ENCODE measurements at regions not wholly inside any gene's neighbourhood (a gene's known extent, or its start where the extent isn't known, plus 50 kb on each side); places are given as distances from the start of the nearest gene placed in this dataset.

- DNase-seq = no peak
Observed at GRCh38 chr10:130757271-130757670, 554.2 kb downstream of the TCERG1L start.

DNA sequence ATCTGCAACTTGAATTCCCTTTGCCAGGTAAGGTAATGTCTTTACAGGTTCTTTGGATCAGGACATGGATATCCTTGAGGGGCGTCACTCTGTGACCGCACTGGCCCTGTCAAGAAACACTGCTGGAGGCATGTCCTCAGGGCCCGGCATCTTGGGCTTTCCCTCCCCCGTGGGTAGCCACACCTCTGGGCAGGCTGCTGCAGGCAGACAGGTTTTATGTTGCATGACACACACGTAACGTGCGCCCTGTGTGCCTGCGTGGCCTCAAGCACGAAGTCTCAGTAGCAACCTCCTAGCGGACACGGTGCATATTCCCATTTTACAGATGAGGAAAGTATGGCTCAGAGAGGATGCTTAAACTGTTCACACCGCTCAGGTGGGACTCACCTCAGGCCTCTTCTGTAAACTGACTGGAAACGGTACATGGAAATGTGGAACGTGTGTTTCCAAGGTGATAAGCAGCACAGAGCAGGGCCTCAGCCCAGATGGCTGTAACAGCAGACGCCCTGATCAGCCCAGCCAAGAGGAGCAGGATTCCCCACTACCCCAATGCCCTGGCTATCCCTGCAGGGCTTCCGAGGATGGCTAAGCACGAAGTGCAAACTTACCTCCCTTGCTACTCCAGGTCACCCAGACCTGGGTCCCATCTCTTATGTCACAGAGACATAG is 553.6 kb downstream of the TCERG1L start:
- DNase-seq = no peak

- no peak for DNase-seq
Observed at GRCh38 chr10:130758529-130758928, 553.0 kb downstream of the TCERG1L start.

DNA sequence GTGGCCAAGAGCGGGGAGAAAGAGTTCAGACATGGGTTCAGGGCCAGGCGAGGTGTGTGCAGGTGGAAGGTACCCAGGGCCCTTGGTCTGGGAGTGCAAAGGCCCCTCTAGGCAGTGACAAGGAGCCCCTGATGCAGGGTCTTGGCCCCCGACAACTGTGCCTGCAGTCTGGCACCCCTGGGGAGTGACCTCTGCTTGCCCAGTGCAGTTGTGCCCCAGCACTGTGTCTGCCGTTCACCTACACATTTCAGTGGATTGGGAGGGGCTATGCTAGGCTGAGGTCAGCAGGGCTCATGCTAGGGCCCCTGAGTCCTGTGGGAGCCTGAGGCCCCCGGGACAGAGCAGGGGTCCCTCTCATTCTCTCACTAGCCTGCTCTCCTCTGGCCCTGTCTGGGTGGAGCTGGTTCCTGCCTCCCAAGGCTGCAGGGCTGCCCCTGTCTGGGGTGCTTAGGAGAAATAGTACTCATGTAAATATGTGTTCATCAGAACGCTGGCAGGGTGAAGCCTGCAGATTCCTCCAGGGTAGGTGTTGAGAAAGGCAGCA is 550.4 kb downstream of the TCERG1L start:
- no peak for DNase-seq

- no peak for DNase-seq
Observed at GRCh38 chr10:130761788-130762301, 549.7 kb downstream of the TCERG1L start.

DNA sequence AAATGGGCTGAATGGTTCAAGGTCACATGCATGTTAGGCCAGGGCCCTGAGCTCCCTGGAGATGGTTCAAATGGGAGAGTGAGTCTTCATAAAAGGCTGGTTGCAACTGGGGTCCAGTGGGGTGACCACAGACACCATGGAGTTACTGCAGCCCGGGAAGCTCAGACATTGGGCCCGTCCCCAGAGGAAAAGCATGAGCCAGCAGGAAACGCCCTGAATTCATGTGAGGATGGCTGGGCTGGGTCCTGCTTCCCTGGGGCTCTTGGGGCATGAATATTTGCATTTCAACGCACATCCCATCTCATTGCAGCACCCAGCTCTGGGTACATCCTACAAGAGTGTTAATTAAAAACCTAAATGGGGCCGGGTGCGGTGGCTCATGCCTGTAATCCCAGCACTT is 549.0 kb downstream of the TCERG1L start:
- no peak for DNase-seq

- DNase-seq = no peak
Observed at GRCh38 chr10:130763071-130763470, 548.5 kb downstream of the TCERG1L start.

DNA sequence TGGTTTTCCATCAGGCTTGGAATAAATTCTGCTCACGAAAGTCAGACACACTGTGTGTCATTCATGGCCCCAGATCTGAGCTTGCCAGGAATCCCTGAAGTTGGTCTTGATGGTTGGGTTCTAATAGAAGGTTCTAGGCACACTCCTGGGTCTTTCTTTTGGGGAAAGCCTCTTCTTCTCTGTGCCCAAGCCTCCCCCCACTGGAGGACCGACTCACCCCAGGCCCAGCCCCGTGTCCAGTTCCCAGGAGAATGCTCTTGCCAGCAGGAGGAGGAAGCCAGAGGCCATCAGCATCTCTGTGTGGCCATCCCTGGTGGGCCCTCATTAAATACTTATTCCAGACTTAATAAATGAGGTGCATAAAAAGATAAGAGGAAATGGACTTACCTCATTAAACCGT is 548.0 kb downstream of the TCERG1L start:
- no peak for DNase-seq

DNA sequence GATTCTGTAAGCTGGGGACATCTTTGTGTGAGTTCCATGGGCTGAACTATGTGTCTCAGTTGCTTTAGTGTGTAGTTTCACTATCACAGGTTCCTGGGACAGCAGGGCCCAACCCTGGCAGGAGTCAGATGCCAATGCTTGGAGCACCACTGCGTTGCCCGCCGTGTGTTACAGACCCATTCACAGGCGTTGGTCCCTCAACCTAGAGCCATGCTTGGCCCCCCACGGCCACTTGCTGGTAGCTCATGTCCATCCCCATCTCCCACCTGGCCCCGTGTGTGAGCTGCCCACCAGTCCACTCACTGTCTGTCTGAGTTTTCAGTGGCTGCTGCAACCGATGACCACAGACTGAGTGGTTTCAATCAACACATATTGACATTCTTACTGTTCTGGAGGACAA is 546.9 kb downstream of the TCERG1L start:
- no peak for DNase-seq

DNA sequence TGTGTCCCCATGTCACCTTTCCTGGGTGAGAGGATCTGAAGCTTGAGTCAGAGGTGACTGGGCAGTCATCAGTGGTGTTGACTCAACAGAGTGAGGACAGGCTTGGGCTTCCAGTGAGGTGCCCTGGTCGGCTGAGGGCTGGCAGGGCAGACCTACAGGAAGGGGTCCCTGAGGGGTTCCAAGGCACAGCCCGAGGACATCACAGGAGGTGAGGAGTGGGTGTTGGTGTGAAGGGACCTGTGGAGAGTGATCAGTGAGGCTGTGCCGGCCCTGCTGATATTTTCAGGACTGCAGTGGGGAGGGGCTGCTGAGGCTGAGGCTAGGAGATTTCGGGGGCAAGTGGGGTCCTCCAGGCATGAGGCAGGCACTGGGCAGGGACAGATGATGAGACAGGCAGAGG is 545.5 kb downstream of the TCERG1L start:
- DNase-seq = no peak

DNA sequence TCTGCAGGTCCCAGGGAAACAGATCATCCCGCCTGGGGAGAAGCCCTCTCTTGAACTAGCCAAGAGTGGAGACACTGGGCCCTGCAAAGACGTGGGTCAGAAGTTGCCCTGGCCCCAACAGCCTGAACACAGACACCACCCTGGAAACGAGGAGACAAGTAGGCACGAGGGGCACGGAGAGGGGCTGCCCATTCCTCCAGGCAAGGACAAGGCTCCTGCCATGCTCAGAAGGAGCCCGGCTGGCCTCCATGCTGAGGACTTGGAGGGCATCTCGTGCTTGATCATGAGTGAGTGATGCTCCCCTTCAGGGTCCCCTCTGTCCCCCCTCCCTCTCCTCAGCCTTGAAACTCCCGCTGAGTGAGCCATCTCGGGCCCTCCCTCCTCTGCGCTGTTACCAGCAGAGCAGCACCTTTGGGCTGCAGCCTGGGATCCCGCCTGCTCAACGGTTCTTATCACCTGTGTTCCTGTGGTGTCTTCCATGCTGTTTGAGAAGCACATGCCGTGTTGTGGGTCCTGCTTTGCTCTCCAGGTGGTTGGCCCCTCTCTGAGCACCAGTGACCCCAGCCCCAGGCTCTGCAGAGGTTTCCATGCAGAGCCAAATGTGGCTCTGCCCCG is 544.3 kb downstream of the TCERG1L start:
- DNase-seq = no peak

GRCh38 chr10:130769146-130770017 is 542.1 kb downstream of the TCERG1L start:
- no peak for DNase-seq

- DNase-seq = no peak
Observed at GRCh38 chr10:130770018-130770630, 541.4 kb downstream of the TCERG1L start.

GRCh38 chr10:130771491-130771946 is 540.0 kb downstream of the TCERG1L start:
- DNase-seq = no peak

DNA sequence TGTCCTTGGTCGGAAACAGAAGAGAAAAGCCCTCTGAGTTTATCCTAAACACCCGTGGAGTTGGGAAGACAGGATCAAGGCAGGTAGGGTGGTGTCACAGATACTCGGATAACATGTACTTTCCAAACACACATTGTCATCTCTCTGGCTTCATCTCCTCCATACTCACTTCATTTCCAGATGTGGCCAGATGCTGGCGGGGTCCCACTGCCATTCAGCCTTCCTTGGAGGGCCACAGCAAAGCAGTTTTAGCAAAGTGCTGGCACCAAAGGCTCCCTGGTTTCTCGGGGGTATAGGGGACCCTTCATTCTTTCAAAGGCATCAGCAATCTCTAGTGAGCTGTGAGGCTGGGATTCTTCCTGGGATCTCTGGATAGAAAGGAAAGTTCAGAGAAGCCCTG is 539.5 kb downstream of the TCERG1L start:
- no peak for DNase-seq

- no peak for DNase-seq
Observed at GRCh38 chr10:130772676-130773075, 538.8 kb downstream of the TCERG1L start.

- no peak for DNase-seq
Observed at GRCh38 chr10:130773941-130774340, 537.6 kb downstream of the TCERG1L start.

- no peak for DNase-seq
Observed at GRCh38 chr10:130774871-130775270, 536.6 kb downstream of the TCERG1L start.

DNA sequence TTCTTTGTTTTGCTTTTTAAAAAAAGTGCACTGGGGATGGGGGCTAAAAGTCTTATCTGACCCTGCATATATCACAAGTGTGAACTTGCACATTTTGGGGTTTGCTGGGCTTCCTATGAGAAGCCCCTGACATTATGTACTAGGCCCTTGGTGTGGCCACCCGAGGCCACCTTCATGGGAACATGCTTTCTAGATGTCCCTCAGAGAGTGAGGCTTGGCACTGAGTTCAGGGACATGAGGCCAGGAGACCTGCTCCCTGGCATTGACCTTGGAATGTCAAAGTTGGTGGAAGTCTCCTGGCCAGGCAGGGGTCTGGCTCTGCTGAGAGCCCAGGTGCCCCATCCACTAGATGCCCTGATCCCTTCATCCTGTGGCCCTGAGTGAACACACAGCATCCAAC is 536.2 kb downstream of the TCERG1L start:
- DNase-seq = no peak

DNA sequence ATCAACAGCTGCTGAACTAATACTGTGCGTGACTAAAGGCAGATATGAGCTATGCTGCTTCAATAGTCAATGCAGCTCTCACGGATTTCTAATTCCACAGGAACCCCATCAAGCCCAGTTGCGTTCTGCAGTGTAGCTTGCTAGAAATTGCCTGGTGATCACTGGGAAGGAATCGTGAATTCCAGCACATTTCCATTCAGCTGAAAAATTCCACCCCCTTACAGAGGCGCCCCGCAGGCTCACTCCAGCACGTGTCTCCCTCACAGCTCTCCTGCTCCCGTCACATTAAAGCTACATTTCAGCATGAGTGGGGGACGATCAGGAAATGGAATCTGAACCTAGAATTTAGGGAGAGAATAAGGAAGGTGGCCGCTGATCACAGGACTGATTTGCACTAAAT is 534.8 kb downstream of the TCERG1L start:
- DNase-seq = no peak

GRCh38 chr10:130777507-130778165 is 533.9 kb downstream of the TCERG1L start:
- DNase-seq = no peak

DNA sequence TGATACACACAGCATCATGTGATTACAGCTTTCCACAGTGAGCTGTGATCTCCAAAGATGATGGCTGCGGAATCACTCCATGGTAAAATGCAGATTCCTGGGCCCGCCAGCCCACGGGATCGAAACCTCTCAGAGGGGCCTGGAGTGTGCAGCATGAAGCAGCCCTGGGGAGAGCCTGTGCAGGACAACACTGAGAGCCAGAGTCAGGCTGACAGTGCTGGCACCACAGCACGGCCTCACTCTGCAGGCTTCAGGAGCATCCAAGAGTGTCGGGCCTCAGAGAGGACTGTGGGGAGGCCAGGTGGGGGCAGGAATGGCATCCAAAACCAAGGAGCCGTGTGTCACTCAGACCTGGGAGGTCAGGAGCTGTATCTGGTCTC is 533.4 kb downstream of the TCERG1L start:
- DNase-seq = no peak

Data from NCI-H2171 (cell line).